ENCODE measurements at regions not wholly inside any gene's neighbourhood (a gene's known extent, or its start where the extent isn't known, plus 50 kb on each side); places are given as distances from the start of the nearest gene placed in this dataset.

GRCh38 chrX:23248187-23248586 lies 86.5 kb upstream of the PTCHD1 start:
- intact Hi-C loops (cut with micrococcal nuclease), result no loop called here
- Histone ChIP-seq H3K9me2 (ENCODE audit: insufficient read depth) (no peaks in the 10 kb centered on the region), H3K4me3 (replicated peaks in 1 of 2; ENCODE audit: low read depth in 1 of 2, low read length in 2 of 2) (no peak overlapping the region), H4K20me1 (ENCODE audit: insufficient read depth) (no peaks in the 10 kb centered on the region), H3K36me3 (ENCODE audit: control insufficient read depth in 1 of 2, insufficient read depth in 2 of 2, low read length in 2 of 2) (no peaks in the 10 kb centered on the region), H3K79me2 (ENCODE audit: insufficient read depth, low read length) (no peaks in the 10 kb centered on the region), H3K9ac (ENCODE audit: low read length) (no peak overlapping the region), H3K27ac (ENCODE audit: low read depth, low read length) (no peak overlapping the region), H3K9me3 (ENCODE audit: control insufficient read depth in 1 of 2, insufficient read depth in 1 of 2, low read depth in 1 of 2, low read length in 2 of 2) (no peaks in the 10 kb centered on the region), H2AFZ (ENCODE audit: low read depth, low read length, poor library complexity, severe bottlenecking) (no peak overlapping the region), H3K27me3 (ENCODE audit: insufficient read depth, low read length) (no peaks in the 10 kb centered on the region), H3K4me2 (ENCODE audit: low read length) (no peak overlapping the region), H3K4me1 (ENCODE audit: control insufficient read depth in 1 of 2, insufficient read depth in 2 of 2, low read length in 2 of 2) (no peaks in the 10 kb centered on the region; a peak in 1 of 4 replicates)
- BruUV-seq (replicated peaks), result no TSS peak
- ChIA-PET CTCF (no interaction called here), RAD21 (ENCODE audit: low non-redundant PET in 1 of 2, low total read pairs in 2 of 2, uncharacterized antibody in 2 of 2, unreplicated experiment in 2 of 2) (no interaction called here), POLR2A (no interaction called here)
- ATAC-seq (no peak), DNase-seq (ENCODE audit: low read depth, low spot score) (no peak)
- no peak for TF ChIP-seq CBX3 (IDR thresholded peaks at IDR 0.05; ENCODE audit: low read depth)
- TF ChIP-seq EZH2phosphoT487 (IDR thresholded peaks at IDR 0.05; ENCODE audit: borderline replicate concordance), result no peak
- TF ChIP-seq SP1 (IDR thresholded peaks at IDR 0.05; ENCODE audit: low read depth), result no peak
- TF ChIP-seq ELF1 (IDR thresholded peaks at IDR 0.05; ENCODE audit: borderline replicate concordance, low read depth), result no peak
- no peak for TF ChIP-seq REST (IDR thresholded peaks at IDR 0.05; ENCODE audit: low read depth)
- TF ChIP-seq ZFX (IDR thresholded peaks at IDR 0.05), result no peak
- no peak for TF ChIP-seq CTCF (IDR thresholded peaks at IDR 0.05 in 2 of 3, conservative IDR thresholded peaks at IDR 0.05 in 1 of 3; ENCODE audit: borderline replicate concordance in 1 of 3, insufficient read depth in 1 of 3, low read depth in 2 of 3, low read length in 2 of 3)
- no peak for TF ChIP-seq TCF7L2 (IDR thresholded peaks at IDR 0.05; ENCODE audit: borderline replicate concordance, extremely low read depth, insufficient read depth, insufficient read length)
- TF ChIP-seq SIN3A (IDR thresholded peaks at IDR 0.05; ENCODE audit: low read depth), result no peak
- no peak for TF ChIP-seq RAD21 (IDR thresholded peaks at IDR 0.05; ENCODE audit: low read depth)
- no peak for TF ChIP-seq CEBPB (IDR thresholded peaks at IDR 0.05; ENCODE audit: low read depth)
- TF ChIP-seq SRF (IDR thresholded peaks at IDR 0.05; ENCODE audit: low read depth), result no peak
- TF ChIP-seq ATF3 (IDR thresholded peaks at IDR 0.05), result no peak
- TF ChIP-seq JUND (IDR thresholded peaks at IDR 0.05), result no peak
- no peak for TF ChIP-seq POLR2A (IDR thresholded peaks at IDR 0.05; ENCODE audit: borderline replicate concordance, extremely low read depth, insufficient read depth, insufficient read length)
